ENCODE measurements at regions not wholly inside any gene's neighbourhood (a gene's known extent, or its start where the extent isn't known, plus 50 kb on each side); places are given as distances from the start of the nearest gene placed in this dataset.
"Not testable (repeated sequence)": the region's sequence is repeated elsewhere in the genome, so short reads cannot be mapped to it uniquely, and the experiment has no call there.

DNA sequence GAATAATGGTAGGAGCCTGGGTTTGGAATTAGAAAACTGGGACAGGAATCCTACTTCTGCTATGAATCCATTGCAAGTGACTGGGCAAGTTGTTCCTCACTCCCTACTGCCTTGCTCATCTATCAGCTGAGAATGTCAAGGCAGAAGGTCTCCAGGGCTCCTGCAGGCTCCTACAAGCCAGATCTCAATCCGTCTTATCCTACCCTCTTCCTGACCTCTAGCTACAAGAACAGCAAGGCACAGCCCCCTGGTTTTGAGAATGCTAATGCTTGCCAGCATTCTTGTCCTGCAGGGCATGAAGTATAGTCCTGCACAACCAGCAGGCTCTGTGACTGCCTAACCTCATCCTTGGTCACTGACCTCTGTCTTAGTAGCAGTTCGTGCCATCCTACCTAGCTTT, 141.9 kb upstream of the TNP1 start:
- DNase-seq (ENCODE audit: low read depth, low spot score), result no peak

DNA sequence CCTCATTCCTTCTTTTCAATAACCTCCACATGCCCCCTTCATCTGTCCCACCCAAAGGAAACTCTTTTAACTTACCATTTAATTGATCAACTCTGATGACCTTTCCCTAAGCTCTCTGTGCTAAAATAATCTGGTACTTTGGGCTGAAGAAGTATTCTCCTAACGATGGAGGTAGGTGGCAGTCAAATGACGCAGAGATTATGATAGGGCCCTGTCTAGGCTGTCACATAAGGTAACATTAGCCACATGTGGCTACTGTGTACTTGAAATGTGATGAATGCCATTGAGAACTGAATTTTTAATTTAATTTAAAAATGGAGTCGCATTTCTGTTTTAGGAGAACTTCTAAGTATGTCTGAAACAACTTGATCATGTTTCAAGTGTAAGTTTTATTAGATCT, 140.5 kb upstream of the TNP1 start:
- DNase-seq (ENCODE audit: low read depth, low spot score), result no peak

DNA sequence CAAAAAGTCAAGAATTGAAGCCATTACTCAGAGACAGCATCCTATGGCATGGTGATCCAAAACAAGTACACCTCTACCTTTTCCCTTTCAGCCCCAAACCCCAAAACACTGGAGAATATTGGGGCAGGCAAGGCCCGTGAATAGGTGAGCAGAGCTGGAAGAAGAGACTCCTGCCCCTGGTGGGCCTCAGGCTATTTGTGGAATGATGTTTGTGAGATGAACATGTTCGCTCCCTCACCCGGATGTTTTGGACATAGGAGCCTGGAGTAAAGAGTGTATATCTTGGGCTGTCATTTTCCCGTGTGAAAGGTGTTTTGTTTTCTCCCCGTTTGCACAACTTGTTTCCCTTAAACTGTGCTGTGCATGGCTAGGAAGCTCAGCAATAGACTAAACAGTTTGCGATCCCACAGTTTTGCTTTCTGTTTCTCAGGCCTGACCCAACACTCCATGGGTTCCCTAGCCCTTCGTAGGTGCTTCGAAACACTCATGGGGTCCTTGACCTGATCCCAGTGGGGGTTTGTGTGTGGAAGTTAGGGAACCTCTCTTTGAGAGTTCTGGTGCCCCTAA, 136.5 kb upstream of the TNP1 start:
- no peak for DNase-seq (ENCODE audit: low read depth, low spot score)

DNA sequence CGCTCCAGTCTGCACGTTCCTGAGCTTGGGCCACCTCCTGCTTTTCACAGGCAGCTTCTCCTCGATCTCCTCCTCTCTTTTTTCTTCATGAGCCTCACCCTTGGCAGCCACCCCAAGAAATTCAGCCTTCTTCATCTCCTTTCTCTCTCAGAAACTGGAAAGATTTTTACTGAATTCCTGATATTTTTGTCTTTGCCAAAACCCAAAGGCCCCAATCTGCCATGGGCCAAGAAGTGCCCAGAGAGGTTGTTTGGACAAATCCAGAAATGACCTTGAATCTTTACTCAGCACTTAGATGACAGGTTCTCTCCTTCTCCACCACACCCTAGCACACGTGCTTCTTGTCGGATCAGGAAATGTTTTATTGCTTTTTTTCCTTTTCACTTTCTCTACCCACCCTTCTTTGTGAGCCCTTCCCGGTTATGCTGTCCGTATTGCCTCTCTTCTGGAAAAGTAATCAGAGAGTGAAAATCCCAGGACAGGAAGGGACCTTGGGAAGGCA, 134.5 kb upstream of the TNP1 start:
- no peak for DNase-seq (ENCODE audit: low read depth, low spot score)

DNA sequence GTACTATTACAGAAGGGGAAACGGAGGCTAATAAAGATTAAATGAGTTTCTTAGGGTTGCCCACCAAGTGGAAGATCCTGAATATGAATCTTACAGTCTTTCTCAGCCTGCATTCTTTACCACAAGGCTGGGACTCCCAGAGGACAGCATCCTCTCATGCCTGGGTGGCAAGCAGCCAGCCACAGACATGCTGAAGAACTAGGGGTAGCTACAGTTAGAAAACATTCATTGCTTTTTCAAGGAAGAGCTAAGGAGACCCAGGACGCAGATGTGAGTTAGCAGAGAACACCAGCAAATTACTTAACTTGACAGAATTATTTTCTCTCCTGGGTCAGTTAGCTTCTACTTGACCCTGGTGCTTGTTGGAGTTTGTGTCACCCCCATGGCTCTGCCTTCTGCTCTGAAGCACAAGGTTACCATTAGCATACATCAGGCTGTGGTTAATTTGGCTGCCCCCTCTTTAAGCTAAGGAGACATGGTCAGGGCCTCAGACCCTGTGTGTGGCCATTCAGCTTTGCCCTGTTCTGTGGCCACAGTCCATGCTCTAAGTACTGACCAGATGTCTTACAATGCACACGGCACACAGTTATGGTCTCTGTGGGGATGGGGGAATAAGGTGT, 132.3 kb upstream of the TNP1 start:
- no peak for DNase-seq (ENCODE audit: low read depth, low spot score)

DNA sequence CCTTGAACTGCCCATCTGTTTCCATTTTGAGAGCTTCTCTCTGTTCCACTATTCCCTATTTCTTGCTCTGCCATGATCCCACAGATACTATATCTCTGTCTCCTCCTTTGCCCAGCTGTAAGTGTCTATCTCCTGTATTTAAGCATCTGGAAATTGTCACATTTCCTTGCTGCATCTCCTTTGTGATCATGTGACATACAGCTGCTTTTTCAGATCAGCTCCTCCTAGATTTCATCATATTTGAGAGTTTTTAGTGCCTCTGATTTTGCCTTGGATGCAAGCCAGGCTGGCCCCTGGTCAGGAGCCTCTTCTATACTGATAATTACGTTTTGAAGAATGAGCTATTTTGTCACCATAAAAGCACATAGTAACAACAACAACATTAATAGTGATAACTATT, 131.7 kb upstream of the TNP1 start:
- no peak for DNase-seq (ENCODE audit: low read depth, low spot score)

DNA sequence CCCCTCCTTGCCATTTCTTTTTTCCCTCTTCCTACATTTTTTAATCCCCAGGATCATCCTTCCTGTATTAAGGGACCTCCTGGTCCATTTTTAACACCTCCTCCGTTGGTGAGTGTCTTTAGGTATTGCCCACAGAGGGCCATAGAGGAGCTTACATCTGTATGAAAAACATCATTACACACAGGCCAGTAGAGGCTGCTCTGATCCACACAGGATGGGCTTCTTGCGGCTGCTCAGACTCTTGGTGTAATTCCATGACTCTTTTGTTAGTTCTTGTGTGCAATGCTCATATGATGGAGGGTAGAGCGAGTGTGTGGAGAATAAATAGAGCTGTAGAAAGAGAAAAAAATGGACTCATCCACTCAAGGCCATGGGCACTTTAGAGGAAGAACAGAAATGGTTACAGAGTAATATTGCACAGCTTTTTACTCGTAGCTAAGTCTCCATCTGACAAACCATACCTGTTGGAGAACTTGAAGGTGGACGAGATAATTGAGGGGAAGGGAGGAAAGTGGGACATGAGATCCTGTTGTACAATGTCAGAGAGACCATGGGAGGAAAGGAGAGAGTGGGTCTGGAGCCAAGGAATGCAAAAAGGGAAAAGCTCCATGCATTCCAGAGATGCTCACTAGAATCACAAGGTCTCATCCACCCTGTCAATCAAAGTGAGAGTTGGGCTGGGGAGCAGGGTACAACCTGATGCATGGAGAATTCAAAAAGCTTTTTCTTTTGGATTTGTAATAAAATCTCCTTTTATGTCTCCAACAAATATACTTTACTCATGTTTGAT, 129.7 kb upstream of the TNP1 start:
- peak; percentile 21 for DNase-seq (ENCODE audit: low read depth, low spot score)

DNA sequence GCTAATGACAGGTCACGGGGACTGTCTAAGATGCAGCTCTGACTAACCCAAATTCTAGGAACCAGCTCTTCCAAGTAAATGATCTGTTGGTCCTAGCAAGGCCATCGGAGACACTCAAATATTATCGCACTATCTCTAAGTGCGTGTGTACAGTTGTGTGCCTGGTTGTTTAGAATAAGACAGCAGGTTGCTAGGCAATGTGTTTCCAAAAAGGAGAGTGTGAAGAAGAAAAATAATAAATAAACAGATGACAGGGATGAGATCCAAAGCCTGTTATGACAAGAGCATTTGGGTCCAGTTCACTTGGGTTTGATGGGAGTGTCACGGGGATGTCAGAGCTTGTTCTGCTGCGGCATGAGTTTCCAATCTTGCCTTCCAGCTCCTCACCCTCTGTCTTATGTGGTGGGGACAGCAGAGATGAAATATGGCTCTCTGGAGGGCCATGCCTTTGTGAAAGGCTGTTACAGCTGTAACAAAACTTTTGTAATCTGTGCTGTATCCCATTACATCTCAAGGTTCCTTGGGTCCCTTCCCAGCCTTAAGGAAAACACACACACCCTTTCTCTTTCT, 127.5 kb upstream of the TNP1 start:
- DNase-seq (ENCODE audit: low read depth, low spot score), result no peak

DNA sequence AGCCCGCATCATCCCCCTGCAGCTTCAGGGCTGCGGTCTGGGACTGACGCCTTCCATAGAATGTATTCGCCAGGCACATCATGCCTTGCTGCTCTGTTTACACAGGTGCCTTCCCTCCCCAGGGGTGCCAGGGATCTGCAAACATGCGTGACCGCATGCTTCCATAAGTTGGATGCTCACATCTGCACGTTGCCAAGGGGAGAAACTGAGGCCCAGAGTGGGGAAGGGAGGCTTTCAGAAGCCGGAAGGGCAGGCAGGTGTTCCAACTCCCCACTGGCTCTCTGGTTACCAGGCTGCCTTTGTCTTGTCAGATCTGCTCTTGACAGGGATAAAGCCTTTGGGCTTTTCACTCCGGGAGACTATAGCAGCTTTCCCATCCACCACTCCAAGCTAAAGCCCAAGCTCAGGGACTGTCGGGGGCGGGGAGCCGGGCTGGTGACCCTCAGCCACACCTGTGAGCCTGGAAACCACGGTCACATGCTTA, 125.8 kb upstream of the TNP1 start:
- no peak for DNase-seq (ENCODE audit: low read depth, low spot score)

DNA sequence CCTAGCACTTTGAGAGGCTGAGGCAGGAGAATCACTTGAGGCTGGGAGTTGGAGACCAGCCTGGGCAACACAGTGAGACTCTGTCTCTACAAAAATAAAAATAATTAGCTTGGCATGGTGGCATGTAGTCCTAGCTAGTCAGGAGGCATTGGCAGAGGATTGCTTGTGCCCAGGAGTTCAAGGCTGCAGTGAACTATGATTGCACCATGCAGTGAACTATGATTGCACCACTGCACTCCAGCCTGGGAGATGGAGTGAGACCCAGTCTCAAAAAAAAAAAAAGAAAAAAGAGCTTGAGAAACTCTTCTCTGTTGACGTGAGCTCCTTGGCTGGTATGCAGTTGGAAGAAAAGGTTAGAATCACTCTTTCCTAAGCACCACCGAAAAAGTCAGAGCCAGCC, 125.1 kb upstream of the TNP1 start:
- no peak for DNase-seq (ENCODE audit: low read depth, low spot score)

DNA sequence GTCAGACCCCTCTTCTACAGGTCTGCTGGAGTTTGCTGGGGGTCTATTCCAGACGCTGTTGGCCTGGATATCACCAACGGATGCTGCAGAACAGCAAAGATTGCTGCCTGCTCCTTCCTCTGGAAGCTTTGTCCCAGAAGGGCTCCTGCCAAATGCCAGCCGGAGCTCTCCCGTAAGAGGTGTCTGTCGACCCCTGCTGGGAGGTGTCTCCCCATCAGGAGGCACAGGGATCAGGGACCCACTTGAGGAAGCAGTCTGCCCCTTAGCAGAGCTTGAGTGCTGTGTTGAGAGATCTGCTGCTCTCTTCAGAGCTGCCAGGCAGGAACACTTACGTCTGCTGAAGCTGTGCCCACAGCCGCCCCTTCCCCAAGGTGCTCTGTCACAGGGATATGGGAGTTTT, 122.1 kb upstream of the TNP1 start:
- DNase-seq (ENCODE audit: low read depth, low spot score), result not testable (repeated sequence)

DNA sequence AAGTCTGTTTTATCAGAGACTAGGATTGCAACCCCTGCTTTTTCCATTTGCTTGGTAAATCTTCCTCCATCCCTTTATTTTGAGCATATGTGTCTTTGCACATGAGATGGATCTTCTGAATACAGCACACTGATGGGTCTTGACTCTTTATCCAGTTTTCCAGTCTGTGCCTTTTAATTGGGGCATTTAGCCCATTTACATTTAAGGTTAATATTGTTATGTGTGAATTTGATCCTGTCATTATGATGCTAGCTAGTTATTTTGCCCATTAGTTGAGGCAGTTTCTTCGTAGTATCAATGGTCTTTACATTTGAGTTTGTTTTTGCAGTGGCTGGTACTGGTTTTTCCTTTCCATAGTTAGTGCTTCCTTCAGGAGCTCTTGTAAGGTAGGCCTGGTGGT, 120.6 kb upstream of the TNP1 start:
- DNase-seq (ENCODE audit: low read depth, low spot score), result not testable (repeated sequence)

DNA sequence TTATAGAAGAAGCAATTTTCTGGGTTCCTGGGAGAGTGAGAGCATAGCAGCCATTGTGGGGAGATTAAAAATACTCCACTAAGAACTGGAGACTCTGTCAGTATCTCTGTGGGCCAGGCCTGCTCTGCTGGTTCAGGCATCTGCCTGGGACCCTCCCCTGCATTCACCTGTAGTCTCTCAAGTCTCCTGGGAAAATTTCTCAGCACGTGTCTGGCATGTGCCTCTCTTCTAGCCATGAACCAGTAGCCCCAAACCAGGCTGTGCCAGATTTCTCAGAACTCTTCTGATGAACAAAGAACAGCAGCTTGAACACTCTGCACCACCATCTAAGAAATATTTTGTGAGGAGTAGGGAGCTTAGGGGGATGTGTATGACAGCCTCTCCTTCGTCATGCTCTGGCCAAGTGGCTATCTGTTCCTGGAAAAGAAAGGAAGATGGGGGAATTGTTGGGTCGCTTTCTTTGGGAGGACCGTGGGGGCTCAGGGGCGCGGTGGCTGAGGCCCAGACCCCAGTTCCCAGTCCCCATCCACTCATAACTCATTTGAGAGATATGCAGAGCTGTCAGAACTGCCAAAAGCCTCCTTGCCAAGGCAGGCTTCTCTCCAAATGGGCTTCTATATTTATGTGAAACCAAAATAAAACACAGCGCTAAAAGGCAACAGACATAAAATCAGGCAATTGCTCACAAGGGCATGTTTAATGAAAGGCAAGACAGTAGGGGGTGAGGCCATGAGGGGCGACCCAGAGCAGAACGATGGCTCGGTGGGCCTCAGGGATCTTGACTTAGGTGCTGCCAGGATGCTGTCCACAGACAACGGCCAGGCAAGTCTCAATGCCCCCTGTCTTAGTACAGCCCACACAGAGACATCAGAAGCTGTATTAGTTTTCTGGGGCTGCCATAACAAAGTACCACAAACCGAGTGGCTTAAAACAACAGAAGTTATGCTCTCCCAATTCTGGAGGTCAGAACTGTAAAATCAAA, 114.7 kb upstream of the TNP1 start:
- DNase-seq (ENCODE audit: low read depth, low spot score), result no peak

DNA sequence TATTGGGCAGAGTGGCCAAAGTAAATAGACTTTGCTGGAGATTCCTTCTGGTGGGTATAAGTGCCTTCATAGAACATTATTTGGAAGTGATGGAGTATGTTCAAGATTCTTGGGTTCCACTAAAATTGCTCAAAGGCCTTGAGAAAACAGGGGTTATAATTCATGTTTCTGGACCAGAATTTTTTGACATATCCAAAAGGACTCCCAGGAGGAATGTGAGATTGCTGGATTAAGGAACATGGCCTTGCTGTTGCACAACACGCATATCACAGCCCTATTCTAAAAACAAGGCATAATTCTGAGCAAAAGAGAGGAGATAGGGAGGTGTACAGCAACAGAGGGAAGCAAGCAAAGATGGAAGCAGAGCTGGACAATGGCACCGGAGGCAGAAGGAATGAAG, 111.7 kb upstream of the TNP1 start:
- DNase-seq (ENCODE audit: low read depth, low spot score), result no peak

DNA sequence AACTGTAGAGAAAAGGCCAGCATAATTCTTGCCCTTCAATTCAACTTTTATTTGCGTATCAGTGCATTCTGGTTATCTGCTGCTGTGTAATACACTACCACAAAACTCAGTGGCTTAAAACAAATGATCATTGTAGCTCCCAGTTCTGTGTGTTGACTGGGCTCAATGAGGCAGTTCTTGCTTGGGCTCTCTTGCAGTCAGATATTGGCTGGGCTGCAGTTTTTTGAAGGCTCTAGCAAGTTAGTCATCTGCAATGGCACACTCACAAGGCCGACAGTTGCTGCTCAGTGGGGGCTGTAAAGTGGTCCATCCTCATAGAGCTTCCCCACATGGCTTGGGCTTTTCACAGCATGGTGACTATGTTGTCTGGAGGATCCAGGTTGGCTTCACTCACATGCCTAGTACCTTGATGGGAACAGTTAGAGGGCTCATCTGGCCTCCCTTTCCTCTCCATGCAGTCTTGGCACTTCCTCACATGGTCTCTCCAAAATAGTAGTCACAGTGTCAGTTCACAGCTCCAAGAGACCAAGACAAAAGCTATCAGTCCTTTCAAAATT, 110.6 kb upstream of the TNP1 start:
- DNase-seq (ENCODE audit: low read depth, low spot score), result no peak

DNA sequence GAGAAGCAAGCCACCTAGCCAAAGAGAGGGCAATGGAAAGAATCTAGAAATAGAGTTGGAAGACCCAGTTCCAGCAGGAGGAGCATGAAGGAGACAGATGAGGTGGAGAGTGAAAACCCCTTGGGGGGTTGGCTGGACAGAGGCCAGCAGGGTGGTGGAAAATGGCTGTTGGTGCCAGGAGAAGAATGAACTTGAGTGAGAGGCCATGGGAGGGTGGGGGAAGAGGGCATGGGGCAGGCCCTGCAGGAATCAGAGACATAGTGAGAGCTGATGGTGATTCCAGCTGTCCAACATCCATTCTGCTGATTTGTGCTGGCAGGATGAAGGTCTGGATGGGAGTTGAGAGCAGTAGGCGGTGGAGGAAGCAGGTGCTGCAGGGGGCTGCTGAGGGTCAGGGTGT, 108.0 kb upstream of the TNP1 start:
- no peak for DNase-seq (ENCODE audit: low read depth, low spot score)

DNA sequence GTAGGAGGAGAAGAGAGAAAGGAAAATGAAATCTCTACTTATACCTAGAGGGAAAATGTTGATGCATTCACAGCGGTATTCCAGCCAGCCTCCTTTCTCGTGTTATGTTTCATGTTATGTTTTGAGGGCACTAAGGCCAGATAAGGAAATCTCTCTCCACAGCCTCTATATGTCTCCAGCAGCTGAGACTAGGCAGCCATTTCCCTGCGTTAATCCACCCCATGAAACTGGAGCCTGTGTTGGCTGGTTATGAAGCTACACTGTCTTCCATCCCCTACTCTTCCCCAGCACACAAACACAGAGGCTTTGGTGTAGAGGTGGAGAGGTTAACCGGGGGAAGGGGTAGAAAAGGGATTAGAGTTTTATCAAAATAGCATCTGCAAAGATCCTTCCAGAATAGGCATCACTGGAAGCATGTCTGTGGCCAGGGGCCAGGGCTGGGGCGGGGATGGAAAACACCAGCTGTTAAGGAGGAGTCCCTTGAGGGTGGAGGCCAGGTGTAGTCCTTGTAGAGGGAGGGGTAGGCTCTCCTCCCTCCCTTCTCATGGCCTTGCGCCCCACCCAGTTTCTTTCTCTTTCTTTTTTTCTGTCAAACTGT, 100.9 kb upstream of the TNP1 start:
- no peak for DNase-seq (ENCODE audit: low read depth, low spot score)

DNA sequence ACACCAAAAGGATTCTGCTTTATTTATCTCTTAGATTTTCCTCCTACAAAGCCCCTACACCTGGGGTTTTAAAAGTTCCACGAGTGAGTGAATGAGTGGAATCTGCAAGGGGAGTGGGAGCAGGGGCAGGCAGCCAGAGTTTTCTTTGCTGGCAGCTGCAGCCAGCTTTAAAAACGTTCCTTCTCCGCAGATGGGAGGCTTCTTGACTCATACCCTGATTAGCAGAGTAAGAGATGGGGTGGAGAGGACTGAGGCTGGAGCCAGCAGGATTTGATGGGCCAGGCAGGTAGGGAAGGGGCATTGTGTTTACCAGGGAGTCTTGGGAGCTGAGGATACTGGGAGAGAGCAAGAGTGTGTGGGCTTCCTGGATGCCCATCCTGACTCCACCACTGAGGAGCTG, 99.6 kb upstream of the TNP1 start:
- DNase-seq (ENCODE audit: low read depth, low spot score), result no peak

DNA sequence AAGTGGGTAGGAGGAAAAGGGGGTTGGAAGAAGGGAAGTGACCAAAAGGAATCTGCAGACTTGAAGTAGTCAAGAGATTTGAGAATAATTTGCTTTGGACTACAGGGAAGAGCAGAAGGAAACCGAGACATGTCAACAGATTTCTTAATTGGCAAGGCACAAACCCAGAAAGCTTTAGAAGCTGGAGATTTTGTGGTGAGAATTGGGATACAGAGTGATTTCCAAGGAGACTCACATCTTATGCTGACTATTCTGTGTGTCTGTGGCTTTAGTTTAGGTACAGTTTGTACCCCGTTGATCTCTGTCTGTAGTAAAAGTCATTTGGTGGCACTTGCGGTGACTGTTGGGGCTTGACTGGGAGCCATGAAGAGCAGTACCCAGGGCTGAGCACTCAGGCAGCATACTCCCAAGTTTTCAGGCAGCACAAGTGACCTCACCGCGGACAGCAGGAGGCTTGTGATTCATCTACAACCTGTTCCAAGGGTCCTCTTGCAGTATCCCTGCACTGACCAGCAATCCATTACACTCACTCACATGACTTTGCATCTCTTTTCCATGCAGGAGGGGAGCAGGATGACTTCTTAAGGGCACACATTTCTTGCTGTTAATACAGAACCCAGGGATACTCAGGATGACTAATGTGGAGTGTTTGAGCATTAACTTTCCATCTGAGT, 97.1 kb upstream of the TNP1 start:
- peak; percentile 11 for DNase-seq (ENCODE audit: low read depth, low spot score)

DNA sequence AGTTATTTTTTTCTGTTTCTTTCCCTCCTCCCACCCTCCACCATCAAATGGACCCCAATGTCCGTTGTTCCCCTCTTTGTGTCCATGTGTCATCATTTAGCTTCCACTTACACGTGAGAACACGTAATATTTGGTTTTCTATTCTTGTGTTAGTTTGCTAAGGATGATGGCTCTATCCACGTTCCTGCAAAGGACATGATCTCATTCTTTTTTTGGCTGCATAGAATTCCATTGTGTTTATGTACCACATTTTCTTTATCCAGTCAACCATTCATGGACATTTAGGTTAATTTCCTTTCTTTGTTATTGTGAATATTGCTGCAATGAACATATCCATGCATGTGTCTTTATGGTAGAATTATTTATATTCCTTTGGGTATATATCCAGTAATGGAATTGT, 91.3 kb upstream of the TNP1 start:
- peak; percentile 5 for DNase-seq (ENCODE audit: low read depth, low spot score)

Data from astrocyte of the hippocampus (primary cell).